BJ (cell line): ENCODE measurements at regions not wholly inside any gene's neighbourhood (a gene's known extent, or its start where the extent isn't known, plus 50 kb on each side); places are given as distances from the start of the nearest gene placed in this dataset.
A peak's percentile ranks its signal among the peaks of the same experiment; 100 is the strongest.

Source experiments
- CTCF ChIA-PET: fragments of 350-600 bp; formaldehyde crosslinking; extraction: SDS; loops from one replicate; lab custom pipeline; 2021; ENCODE audit warnings: antibody characterized with exemption, inconsistent platforms; lab: Yijun Ruan, JAX
- POLR2A ChIA-PET: fragments of 300-600 bp; sonication (Branson Sonifier 250); formaldehyde crosslinking; extraction: SDS; loops from one replicate; lab custom pipeline; 2021; ENCODE audit warnings: antibody characterized with exemption; lab: Charles Lee
- DNase-seq: peaks from one replicate; pipeline ENCODE4 v3.0.0-alpha.2; 2011; ENCODE audit warnings: low read depth
- H3K27me3 ChIP-seq: 2 replicates; pipeline ENCODE4 v1.6.0; 2011; ENCODE audit warnings: low read length; ENCODE audit not compliant: control insufficient read depth, insufficient read depth
- H3K36me3 ChIP-seq: 2 replicates; pipeline ENCODE4 v1.5.1; 2011; ENCODE audit warnings: low read length; ENCODE audit not compliant: control insufficient read depth, insufficient read depth
- H3K4me3 ChIP-seq: 2 replicates; pipeline ENCODE4 v1.5.1; 2011; ENCODE audit warnings: low read depth, mild to moderate bottlenecking, control low read depth, low read length
- TF ChIP-seq, protein P1 (sequence below): IDR thresholded peaks from 2 replicates; pipeline ENCODE4 v1.5.1; 2011; ENCODE audit warnings: low read depth, mild to moderate bottlenecking, control low read depth, inconsistent platforms, low read length, moderate library complexity; ENCODE audit not compliant: insufficient read depth

DNA sequence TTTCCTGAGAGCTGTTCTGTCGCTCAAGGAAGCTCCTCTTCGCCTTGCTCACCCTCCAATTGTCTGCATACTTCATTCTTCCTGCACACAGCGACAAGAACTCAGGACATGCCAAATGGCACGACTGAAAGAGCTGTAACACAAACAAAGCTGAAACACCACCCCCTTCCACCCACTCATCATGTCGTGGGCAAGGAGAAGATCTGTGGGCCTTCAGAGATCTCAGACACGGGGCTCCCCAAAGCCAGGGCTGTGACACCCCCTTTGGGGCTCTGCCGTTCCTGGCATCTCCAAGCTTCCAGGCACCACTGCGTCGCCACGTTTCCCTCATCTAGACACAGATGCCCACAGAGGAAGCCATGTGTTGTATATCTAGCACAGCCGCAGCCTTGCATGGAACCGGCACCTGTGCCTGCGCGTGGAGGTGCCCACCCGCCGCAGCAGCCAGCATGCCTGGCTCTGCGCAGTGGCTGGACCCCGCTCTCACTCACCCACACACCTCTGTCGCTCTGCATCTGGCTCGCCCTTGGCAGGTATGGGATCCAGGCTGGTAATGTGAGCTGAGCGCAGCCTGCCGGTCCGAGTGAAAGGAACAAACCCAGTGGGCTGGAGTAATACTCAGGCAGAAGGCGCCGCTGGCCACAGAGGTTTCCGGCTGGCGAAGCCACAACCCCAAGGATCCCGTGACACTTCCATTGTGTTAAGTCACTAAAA lies 676.4 kb upstream of the INTU start:
- TF ChIP-seq, protein P1, sequence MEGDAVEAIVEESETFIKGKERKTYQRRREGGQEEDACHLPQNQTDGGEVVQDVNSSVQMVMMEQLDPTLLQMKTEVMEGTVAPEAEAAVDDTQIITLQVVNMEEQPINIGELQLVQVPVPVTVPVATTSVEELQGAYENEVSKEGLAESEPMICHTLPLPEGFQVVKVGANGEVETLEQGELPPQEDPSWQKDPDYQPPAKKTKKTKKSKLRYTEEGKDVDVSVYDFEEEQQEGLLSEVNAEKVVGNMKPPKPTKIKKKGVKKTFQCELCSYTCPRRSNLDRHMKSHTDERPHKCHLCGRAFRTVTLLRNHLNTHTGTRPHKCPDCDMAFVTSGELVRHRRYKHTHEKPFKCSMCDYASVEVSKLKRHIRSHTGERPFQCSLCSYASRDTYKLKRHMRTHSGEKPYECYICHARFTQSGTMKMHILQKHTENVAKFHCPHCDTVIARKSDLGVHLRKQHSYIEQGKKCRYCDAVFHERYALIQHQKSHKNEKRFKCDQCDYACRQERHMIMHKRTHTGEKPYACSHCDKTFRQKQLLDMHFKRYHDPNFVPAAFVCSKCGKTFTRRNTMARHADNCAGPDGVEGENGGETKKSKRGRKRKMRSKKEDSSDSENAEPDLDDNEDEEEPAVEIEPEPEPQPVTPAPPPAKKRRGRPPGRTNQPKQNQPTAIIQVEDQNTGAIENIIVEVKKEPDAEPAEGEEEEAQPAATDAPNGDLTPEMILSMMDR, result no peak
- no peak overlapping the region for H3K4me3 ChIP-seq
- CTCF ChIA-PET, result interaction anchor here (2.6 kb wide), 1 partner anchor 305 kb away, joined by 5 read pairs; no protein-coding TSS in a partner anchor
- no peak for DNase-seq
- no peaks in the 10 kb centered on the region for H3K36me3 ChIP-seq
- POLR2A ChIA-PET, result no interaction called here
- H3K27me3 ChIP-seq, result no peaks in the 10 kb centered on the region

DNA sequence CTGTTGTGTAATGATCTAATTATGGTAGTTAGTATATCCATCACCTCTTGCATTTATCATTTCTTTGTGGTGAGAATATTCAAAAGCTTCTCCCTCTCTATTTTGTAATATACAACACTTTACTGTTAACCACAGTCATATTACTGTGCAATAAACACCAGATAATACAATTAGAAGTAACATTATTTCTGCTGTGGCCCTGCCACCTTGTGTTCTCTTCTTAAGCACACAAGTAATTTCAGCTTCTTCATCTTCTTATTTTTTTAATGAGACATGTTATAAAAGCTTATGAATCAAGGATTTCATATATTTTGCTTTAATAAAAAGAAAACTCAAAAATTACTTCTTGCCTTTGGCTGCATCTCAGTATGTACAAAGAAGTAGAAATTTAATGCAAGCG lies 675.2 kb upstream of the INTU start:
- TF ChIP-seq, protein P1, result peak; percentile 22; the same call in 1 of the 2 replicates
- DNase-seq, result no peak
- no peak overlapping the region for H3K4me3 ChIP-seq
- POLR2A ChIA-PET, result no interaction called here
- H3K27me3 ChIP-seq, result no peaks in the 10 kb centered on the region
- no peaks in the 10 kb centered on the region for H3K36me3 ChIP-seq
- CTCF ChIA-PET, result interaction anchor here (0.9 to 2.6 kb wide), 4 partner anchors 12 to 340 kb away, joined by 3 to 7 read pairs (median 4); no protein-coding TSS in a partner anchor

DNA sequence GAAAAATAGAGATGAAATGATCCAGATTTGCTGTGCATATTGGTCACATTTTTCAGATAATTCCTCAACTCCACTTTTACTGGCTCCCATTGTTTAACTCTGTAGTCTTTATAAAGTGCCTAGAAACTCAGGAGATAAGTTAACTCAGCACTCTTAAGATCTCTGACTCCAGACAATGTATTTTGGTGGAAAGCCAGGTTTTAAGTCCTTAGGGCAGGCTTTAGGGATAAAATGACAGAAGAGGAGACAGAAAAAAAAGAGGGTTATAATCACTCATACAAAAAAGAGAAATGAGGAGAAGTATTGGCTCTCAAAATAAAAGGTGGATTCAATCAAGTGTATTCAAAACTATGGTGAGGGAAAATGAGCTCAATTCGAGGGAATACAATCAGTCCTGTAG lies 674.8 kb upstream of the INTU start:
- POLR2A ChIA-PET, result no interaction called here
- TF ChIP-seq, protein P1, result no peak
- Histone ChIP-seq H3K4me3 (no peak overlapping the region), H3K36me3 (no peaks in the 10 kb centered on the region), H3K27me3 (no peaks in the 10 kb centered on the region)
- no peak for DNase-seq
- CTCF ChIA-PET, result interaction anchor here (0.7 to 1.7 kb wide), 4 partner anchors 11 to 340 kb away, joined by 3 to 7 read pairs (median 4); no protein-coding TSS in a partner anchor

DNA sequence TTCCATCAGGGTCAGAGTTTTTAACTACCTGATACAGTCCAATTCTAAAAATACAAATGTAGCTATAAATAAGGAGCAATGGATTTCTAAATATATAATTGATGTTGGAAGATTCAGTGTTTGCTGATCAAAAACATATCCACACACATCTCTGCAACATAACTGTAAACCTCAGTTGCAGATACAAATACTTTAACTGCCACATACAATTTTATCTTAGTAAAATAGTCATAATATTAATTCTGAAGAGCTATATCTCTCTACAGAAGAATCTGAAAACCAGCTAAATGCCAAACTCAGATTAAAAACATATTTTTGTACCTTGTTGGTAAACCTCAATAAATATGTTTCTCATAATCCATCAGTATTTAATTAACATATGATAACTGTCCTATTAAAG lies 674.3 kb upstream of the INTU start:
- Histone ChIP-seq H3K4me3 (no peak overlapping the region), H3K27me3 (no peaks in the 10 kb centered on the region), H3K36me3 (no peaks in the 10 kb centered on the region)
- CTCF ChIA-PET, result interaction anchor here (0.7 to 1.7 kb wide), 4 partner anchors 11 to 341 kb away, joined by 3 to 7 read pairs (median 4); no protein-coding TSS in a partner anchor
- TF ChIP-seq, protein P1, result no peak
- DNase-seq, result no peak
- POLR2A ChIA-PET, result no interaction called here

DNA sequence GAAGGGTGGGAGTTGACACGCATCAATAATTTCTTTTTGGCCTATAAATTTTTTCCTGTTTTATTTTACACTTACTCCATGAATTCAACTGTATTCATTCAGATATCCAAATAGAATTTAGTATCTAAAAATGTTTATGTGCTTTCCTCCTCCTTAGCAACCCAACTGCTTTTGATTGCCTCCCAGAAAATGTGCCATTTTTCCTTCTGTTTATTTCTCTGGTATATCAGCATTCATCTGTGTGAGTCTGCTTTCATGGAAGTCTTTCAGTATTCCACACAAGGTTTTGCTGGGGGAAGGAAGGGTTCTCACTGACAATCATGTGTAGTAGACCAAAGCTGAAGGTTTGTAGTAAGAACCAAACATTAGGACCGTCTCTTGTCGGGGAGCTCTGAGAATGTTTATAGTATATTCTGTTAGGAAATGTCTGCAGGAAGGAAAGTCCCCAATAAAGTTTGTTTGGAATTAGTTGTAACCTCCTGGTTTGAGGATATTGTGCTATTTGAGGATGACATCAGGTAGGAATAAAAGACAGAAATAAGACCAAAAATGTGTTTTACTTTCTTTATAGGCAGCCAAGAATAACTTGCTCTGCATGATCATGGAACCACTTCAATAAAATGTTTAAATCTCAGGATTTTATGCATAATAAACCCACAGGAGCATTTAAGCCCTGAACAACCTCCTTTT lies 673.6 kb upstream of the INTU start:
- Histone ChIP-seq H3K27me3 (no peaks in the 10 kb centered on the region), H3K4me3 (no peak overlapping the region), H3K36me3 (no peaks in the 10 kb centered on the region)
- POLR2A ChIA-PET, result no interaction called here
- TF ChIP-seq, protein P1, result no peak
- CTCF ChIA-PET, result no interaction called here
- DNase-seq, result no peak
